GM18517 (cell line): ENCODE measurements at regions not wholly inside any gene's neighbourhood (a gene's known extent, or its start where the extent isn't known, plus 50 kb on each side); places are given as distances from the start of the nearest gene placed in this dataset.

Experiments
- ATAC-seq: cut with Tn5 transposase; IDR thresholded peaks from one replicate; pipeline ENCODE4 v1.9.1; 2021; ENCODE audit warnings: mild to moderate bottlenecking, moderate library complexity; ENCODE audit not compliant: unreplicated experiment

DNA sequence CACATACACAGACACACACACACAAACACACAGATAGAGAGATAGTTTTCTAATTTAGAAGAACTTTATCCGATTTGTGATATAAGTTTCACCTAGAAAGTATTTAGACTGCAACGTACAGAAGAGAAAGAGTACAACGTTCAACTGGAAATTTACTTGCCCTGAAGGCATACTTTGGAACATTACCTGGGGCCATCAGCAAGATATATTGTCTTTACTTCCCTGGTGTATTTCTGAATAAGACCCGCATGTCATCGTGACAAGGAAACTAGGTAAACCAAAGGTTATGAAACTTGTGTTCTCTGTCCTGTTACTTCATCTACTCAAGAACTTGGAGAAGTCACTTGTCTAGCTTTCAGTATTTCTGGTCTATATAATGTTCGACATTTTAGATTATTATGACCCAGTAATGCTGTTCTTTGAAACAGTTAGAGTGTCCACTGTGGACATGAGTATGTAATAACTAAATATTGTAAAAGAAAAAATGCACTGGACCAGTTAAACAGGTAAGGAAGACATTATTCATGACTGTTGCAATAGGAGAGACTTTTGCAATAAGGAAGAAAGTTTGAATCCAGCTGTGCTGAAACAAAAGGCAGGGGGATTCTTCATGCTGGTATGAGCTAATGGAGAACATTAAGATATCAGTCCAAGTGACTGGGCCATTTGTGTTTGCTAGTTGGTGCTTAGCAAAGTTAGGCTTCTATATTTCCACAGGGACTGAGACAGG is 1791.1 kb downstream of the MAT2B start:
- ATAC-seq: no peak

DNA sequence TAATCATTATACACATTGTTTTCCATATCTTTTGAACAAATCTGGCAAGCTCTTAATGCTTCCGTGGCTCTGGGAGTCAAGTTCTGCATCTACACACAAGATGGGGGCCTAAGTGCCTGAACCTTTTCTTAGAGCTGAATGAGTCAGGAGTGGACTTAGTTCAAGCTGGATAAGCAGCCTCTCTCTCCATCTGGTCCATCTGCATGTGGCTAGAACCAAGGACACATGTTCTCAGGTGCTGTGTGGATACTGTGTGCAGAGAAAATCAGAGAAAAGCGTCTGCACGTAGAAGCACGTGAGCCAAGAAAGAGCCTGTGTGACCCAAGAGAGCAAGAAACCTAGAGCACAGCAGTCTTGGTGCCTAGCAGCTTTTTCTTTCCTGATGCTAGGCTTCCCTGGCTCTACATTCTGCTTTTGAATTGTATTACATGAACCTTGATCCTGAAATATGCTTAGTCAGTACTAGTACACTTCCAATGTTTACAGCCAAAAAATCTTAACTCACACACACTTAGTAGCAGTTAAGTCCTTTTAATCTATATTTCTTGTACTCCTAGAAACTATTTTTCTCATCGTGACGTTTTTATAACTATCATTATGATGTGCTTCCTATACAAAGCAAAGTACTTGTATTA is 1798.9 kb downstream of the MAT2B start:
- no peak for ATAC-seq

DNA sequence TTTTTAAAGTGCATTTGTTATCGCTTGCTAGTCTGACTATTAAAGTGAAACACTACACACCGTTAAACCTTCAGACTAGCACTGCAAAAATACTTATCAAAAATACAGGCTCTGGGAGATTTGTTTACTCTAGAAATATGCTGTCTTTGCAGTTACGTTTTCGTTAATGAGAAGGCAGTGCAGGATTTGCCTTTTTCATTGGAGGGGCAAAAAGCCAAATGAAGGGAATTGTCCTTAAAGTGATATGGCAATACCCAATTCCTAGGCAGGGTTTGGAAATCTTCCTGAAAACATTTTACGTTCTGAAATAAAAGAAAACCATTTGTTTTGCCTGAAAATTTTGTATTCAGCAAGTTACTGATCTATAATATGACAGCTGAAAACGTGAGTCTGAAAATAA is 1800.2 kb downstream of the MAT2B start:
- ATAC-seq: no peak

- ATAC-seq: no peak
These were observed 1804.0 kb downstream of the MAT2B start for GRCh38 chr5:165309446-165309845.

GRCh38 chr5:165310031-165310430 is 1804.6 kb downstream of the MAT2B start:
- no peak for ATAC-seq

- ATAC-seq: no peak
These were observed 1816.5 kb downstream of the MAT2B start for GRCh38 chr5:165321912-165322311.

DNA sequence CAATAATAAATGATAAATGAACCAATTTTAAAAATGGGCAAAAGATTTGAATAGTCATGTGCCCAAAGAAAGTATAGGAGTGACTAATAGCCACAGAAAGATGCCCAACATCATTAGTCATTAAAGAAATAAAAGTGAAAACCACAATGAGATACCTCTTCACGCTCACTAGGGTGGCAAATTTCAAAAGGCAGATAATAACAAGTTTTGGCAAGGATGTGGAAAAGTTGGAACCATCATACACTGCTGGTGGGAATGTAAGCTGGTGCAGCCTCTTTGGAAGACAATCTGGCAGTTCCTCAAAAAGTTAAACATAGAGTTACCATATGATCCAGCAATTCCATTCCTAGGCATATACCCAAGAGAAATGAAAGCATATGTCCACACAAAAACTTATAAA is 1819.8 kb downstream of the MAT2B start:
- ATAC-seq: no peak

DNA sequence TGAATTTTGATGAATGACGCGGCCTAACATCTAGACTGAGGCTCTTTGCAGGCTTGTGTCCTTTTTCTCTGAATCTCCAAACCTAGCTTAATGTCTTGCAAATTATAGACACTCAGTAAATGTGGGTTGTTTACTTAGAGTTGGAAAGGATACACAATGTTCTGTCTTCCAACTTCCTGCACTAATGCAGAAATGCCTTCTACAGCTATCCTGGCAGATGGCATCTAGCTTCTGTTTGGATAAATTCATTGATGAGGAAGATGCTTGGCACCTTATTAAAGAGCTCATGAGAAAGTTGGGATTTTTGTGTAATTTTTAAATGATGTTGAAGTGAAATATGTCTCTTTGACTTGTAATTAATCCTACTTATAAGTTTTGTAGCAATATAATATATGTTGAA is 1822.2 kb downstream of the MAT2B start:
- no peak for ATAC-seq

DNA sequence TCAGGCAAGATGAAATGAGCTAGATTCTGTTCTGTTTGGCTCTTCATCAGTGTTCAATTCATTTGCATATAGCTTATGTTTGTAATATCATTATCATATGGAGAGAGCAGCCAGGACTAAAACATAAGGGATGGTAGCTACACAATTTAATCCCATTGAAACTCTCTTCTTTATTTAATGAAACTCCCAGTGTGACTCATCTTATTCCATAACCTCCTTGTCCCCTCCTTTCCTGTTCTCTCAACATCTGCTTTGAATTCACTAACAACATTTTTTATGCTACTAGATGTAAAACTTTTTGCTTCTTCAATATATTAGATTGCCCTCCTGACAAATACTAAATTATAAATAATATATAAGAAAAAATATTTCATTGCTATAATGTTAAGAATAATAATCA is 1823.4 kb downstream of the MAT2B start:
- ATAC-seq: no peak

DNA sequence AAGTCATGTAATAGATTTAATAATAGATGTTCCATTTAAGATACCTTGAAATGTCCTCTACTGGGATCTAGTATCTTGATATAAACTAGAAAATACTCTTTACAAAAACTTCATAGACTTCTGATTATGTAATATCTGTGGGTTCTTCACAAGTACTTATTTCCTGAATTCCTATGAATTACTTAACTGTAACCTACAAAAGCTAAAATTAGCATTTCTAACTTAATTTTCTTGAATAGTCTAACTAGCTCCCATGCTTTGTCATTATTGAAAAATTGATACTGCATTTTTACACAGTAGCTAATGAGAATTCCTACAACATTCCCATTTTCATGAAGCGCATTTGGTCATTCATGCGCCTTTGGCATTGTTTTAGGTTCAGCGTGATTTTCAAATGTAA is 1828.2 kb downstream of the MAT2B start:
- ATAC-seq: no peak

- no peak for ATAC-seq
These were observed 1828.8 kb downstream of the MAT2B start for GRCh38 chr5:165334201-165334600.

GRCh38 chr5:165349735-165350134 is 1844.3 kb downstream of the MAT2B start:
- ATAC-seq: no peak

DNA sequence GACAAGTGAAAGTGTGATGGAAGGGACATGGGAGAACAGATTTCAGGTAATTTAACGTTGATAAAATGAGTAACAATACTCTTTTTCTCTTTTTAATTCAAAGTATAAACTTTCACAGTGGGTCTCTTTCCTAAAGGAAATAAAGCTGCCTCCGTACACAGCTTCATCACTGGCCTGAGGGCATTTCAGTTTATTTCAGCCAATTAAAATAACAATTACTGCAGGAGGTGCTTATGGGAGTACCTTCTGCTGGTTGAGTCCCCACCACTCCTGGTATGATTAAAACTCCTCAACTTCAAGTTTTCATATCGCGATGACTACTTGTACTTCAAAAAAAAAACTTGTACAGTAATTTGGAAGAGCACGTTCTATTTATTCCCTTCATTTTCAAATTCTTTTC is 1845.9 kb downstream of the MAT2B start:
- no peak for ATAC-seq

DNA sequence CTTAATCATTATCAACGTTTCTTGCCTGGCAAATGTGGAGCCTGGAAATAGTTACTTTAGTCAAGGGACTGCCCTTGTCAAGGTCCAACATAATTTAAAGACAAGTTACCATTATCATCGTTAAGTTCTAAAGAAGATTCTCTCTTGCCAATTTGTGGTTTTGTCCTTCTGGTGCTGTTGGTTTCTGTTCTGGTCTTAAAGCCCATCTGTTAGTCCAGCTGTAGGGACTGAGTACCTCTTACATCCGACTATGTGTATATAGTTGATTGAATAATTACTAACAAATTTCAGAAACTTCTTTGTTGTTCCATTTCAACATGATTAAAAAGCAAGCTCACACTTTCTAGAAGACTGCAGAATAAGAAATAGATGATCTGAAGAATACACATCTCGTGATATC is 1854.9 kb downstream of the MAT2B start:
- no peak for ATAC-seq

GRCh38 chr5:165360784-165361542 is 1855.5 kb downstream of the MAT2B start:
- no peak for ATAC-seq

DNA sequence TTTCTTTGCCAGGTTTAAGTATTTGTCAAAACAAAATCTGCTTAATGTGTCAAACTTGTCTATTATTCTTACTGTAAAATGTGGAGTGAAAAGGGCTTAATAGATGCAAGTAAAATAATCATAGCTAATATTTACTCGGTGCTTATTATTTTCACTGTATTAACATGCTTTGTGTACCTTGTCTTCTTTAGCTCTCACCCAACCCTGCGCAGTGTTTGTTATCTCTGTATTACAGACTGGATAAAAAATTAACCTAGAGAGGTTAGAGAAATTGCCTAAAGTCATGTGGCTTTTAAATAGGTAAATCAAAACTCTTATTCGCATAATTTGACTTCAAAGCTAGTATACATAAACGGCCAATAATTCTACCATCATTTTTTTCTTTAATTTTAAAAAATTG is 1864.8 kb downstream of the MAT2B start:
- ATAC-seq: no peak

GRCh38 chr5:165370794-165371193 is 1865.4 kb downstream of the MAT2B start:
- no peak for ATAC-seq

DNA sequence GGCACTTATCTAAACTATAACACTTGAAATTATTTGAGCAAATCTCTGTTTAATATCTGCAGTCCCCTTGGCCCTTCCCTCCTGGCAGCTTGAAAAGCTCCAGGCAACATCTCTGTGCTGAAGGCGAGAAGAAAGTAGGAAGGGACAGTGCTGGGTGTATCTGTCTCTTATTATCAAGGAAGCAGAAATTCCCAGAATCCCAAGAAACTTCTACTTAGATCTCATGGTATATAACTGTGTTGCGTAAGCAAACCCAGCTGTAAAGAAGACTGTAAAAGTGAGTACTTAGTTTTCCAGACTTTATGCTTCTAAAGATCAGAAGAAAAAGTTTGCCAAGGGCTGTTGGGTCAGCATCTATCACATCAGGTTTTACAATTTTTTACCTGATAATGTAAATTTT is 1869.8 kb downstream of the MAT2B start:
- ATAC-seq: no peak

DNA sequence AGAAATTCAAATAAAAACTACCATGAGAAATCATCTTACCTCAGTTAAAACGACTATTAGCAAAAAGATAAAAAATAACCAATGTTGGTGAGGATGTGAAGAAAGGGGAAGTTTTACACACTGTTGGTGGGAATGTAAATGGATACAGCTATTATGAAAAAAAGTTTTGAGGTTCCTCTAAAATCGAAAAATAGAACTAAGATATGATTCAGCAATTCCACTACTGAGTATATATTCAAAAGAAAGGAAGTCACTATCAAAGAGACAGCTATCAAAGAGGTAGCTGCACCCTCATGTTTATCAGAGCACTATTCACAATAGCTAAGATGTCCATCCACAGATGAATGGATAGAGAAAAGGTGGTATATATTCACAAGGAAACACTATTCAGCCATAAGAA is 1888.4 kb downstream of the MAT2B start:
- no peak for ATAC-seq

- ATAC-seq: no peak
These were observed 1892.1 kb downstream of the MAT2B start for GRCh38 chr5:165397516-165397915.

GRCh38 chr5:165400086-165400485 is 1894.7 kb downstream of the MAT2B start:
- ATAC-seq: no peak

GRCh38 chr5:165404917-165405316 is 1899.5 kb downstream of the MAT2B start:
- ATAC-seq: no peak
